GM13976 (cell line): ENCODE measurements at regions not wholly inside any gene's neighbourhood (a gene's known extent, or its start where the extent isn't known, plus 50 kb on each side); places are given as distances from the start of the nearest gene placed in this dataset.

Experiments
- DNase-seq: peaks from one replicate; pipeline ENCODE4 v3.0.0; 2012; ENCODE audit warnings: low spot score
- CTCF ChIP-seq: IDR thresholded peaks from 2 replicates; pipeline ENCODE4 v1.5.1; 2012; ENCODE audit warnings: borderline replicate concordance, mild to moderate bottlenecking; ENCODE audit not compliant: insufficient read depth; ENCODE audit errors: extremely low read depth, missing control alignments, control extremely low read depth
- in situ Hi-C: fragments of 300-500 bp; cut with MboI; formaldehyde crosslinking; loops from one replicate; pipeline ENCODE4 v1.12.0; 2022; ENCODE audit warnings: low sequenced_read_pairs, mixed read lengths, inconsistent platforms; ENCODE audit not compliant: unreplicated experiment

DNA sequence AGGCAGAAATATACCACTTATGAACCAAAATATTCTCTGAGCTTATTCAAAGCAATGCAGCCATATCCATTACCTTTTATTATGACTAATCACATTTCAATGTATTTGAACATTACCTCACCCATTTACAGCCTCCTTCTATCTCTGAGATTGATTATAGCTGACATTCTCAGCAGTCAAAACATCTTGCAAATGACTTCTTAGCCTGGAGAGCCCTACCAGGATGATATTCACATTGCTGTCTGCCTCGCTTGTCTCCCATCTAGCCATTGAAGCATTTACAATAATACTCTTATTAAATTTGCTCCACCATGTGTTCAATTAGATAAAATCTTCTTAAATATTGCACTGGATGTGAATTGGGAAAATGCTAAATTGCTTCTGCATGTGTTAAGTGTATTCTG is 1879.9 kb upstream of the ACO1 start:
- no peak for TF ChIP-seq CTCF
- in situ Hi-C loops: no loop called here
- DNase-seq: no peak

GRCh38 chr9:30505311-30505710 is 1879.1 kb upstream of the ACO1 start:
- in situ Hi-C loops: no loop called here
- no peak for DNase-seq
- TF ChIP-seq CTCF: no peak

DNA sequence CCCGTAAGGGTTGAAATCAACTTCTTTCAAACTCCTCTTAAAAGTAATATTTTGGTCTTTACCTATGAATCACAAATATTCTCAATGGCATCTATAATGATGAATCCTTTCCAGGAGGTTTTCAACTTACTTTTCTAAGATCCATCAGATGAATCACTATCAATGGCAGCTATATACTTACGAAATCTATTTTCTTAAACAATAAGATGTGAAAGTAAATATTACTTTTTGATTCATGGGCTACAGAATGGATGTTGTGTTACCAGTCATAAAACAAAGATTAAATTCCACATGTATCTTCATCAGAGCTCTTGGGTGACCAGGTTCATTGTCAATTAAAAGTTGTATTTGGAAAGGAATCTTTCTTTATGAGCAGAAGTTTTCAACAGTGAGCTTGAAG is 1877.7 kb upstream of the ACO1 start:
- in situ Hi-C loops: no loop called here
- no peak for TF ChIP-seq CTCF

DNA sequence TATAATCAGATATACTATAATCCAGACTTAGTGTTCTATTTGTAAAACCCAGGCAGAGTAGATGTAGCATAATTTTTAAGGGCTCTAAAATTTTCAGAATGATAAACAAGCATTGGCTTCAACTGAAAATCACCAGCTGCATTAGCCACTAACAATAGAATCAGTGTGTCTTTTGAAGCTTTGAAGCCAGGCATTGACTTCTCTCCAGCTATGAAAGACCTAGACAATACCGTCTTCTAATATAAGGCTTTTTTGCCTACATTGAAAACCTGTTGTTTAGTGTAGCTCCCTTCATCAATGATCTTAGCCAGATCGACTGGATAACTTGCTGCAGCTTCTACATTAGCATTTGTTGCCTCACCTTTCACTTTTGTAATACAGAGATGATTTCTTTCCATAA is 1877.3 kb upstream of the ACO1 start:
- DNase-seq: no peak
- no peak for TF ChIP-seq CTCF
- in situ Hi-C loops: no loop called here

More for the DNA sequence above, 1877.7 kb upstream of the ACO1 start:
- DNase-seq: no peak

DNA sequence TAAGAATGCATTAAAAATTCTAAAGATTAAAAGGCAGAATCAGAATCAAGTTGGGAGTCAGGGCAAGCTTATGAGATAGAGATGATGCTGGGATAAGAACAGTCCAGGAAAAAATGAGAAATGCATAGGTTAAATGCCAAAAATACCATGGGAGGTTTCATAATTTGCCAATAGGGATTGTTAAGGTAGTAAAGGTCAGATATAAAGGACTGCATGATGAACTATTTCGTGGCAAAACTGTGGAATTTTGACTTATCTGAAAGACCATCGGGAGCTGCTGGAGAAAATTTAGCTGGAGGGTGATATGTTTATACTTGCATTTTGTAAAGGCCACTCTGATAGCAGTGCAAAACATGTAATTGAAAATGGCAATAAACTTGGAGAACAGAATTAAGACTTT is 1872.8 kb upstream of the ACO1 start:
- no peak for TF ChIP-seq CTCF
- in situ Hi-C loops: no loop called here
- no peak for DNase-seq

DNA sequence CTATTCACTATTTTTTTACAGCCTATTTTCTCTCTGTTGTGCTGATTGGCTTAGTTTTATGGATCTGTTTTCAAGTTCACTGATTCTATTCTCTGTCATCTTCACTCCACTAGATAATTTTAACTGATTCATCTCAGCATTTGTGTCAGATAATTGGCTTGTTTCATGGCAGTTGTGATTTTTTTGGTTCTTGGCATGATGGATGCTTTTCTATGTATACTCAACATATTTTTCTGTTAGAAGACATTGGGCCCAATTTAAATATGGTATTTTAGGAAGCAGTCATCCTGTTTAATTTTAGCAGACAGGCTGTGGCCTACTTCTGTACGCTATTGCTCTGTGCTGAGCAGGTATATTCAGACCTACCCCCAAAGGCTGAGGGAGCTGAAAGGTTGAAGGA is 1865.3 kb upstream of the ACO1 start:
- in situ Hi-C loops: no loop called here
- no peak for TF ChIP-seq CTCF
- no peak for DNase-seq

- DNase-seq: no peak
- TF ChIP-seq CTCF: no peak
- in situ Hi-C loops: no loop called here
Observed at GRCh38 chr9:30519756-30520155, 1864.7 kb upstream of the ACO1 start.
